SW480 (cell line): ENCODE measurements at regions not wholly inside any gene's neighbourhood (a gene's known extent, or its start where the extent isn't known, plus 50 kb on each side); places are given as distances from the start of the nearest gene placed in this dataset.
"Not testable (repeated sequence)": the region's sequence is repeated elsewhere in the genome, so short reads cannot be mapped to it uniquely, and the experiment has no call there.

Experiments used
- DNase-seq: peaks from one replicate; pipeline ENCODE4 v3.0.0-alpha.2; 2016; ENCODE audit warnings: low spot score

DNA sequence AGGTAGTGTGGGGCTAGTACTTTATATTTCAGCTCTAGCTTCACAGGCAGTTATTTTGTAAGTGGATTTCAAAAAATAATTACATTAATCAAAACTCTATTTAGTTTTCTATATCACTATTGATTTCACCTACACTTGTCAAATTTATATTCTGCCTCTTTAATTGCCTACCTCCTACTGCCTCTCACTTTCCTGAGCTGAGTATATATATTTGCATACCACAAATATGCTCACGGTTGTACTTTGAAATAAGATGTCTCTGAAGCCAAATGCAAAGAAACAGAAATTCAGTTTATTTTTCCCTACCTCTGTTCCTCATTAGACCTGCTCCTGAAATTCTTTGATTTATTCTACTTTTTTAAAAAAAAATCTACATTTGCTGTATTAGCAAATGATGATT lies 309.3 kb upstream of the TGFBR2 start:
- DNase-seq = no peak

DNA sequence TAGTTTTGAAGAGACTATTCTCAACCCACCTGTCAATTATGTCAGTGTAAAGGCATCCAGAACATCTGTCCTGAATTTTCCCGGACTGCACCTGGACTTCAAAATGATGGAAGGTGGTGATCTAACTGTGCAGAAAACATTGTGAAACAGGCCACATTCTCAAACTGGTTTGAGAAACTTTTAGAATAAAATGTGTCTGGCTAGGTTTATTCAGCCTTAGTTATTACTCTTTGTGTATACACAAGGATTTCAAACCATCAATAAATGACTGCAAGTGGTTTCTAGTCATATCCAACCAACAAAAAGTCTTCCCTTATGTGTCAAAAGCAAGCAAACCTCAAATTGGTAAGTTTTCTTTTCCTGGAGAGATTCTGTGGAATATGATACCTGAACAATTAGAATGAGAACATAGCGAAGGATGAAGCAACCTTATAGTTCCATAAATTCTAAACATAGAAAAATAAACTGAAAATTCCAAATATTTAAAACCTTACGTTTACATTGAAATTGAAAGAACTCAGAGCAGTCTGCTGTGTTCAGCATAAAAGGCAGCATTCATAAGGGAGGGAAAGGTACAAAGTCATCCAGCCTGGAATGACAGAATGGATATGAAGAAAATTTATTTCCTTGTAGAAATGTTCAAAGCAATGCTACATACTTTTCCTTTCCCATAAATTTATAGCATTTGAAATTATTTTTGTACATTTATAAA lies 306.6 kb upstream of the TGFBR2 start:
- DNase-seq = peak; percentile 32

GRCh38 chr3:30300809-30301208 lies 305.6 kb upstream of the TGFBR2 start:
- DNase-seq = no peak

DNA sequence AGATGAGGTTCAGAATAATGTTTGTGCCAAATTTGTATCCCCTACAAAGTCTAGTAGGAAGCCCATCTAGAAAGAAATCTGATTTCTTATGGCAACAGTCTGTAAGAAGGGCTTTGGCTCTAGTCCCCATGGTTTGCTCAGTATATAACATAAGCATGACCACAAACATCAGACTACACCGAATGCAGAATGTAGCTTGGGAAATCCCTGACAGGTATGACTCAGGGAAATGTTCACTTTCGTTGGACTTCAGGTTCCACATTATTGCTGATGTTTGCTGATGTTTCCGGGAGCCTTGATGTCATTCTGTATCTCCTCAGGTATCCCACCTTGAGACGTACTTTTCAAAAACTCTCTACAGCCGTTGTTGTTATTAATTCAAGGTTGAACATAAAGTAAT lies 304.4 kb upstream of the TGFBR2 start:
- DNase-seq = no peak

- no peak for DNase-seq
Observed at GRCh38 chr3:30303770-30304169, 302.6 kb upstream of the TGFBR2 start.

GRCh38 chr3:30305021-30305420 lies 301.4 kb upstream of the TGFBR2 start:
- no peak for DNase-seq

DNA sequence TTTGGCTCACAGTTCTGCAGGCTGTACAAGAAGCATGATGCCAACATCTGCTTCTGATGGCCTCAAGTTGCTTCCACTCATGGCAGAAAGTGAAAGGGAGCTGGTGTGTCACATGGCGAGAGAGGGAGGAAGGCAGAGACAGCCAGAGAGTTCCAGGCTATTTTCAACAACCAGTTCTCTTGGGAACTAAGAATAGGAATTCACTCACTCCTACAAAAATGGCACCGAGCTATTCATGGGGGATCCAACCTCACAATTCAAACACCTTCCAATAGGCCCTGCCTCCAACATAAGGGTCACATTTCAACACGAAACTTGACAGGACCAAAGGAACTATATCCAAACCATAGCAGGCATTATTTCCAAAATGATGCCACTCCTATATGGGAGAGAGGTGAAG lies 299.5 kb upstream of the TGFBR2 start:
- DNase-seq = no peak

DNA sequence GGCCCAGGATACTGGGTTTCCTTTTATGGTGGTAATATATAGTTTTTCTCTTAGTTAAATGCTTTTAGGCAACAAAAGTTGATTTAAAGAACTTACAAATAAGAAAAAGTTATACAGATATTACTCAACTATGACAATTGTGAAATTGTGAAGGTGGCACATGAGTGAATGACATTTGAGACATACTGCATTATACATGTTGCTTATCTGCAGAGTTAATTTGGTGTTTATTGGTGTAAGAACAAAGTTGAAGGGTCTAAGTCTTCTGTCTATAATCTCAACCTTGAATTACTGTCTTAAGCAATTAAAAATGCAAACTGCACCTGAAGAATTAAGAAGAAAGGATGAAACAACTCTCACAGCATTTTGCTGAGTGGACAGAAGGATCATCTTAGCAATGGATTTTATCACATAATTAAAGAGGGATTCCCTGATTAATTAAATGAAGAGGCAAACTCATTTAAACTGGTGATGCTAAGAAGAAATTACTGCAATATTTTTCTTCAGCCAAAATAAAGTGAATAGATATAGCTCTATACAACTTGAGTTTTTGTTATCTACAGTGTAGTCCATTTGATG lies 298.9 kb upstream of the TGFBR2 start:
- DNase-seq = no peak

GRCh38 chr3:30308131-30308530 lies 298.3 kb upstream of the TGFBR2 start:
- DNase-seq = no peak

GRCh38 chr3:30309961-30310954 lies 296.1 kb upstream of the TGFBR2 start:
- no peak for DNase-seq

DNA sequence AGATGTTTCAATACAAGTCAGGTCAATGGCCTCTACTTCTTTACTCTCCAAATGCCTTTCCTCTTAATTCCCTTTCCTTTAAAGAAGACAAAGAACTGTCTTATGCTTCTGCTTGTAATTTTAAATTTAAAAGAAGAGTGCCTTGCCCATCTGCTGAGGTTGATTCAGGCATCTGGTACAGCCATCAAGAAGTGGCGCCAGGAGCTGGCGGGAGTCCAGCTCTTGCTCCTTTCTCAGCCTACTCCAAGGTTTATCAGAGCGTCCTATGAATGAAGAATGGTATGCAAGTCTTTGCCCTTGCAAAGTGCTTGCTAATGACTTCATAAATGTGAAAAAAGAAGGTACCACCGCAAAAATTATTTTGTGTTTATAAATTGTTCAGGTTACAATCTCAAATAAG lies 294.6 kb upstream of the TGFBR2 start:
- no peak for DNase-seq

GRCh38 chr3:30313840-30314239 lies 292.6 kb upstream of the TGFBR2 start:
- DNase-seq = no peak

GRCh38 chr3:30314757-30315325 lies 291.6 kb upstream of the TGFBR2 start:
- no peak for DNase-seq

DNA sequence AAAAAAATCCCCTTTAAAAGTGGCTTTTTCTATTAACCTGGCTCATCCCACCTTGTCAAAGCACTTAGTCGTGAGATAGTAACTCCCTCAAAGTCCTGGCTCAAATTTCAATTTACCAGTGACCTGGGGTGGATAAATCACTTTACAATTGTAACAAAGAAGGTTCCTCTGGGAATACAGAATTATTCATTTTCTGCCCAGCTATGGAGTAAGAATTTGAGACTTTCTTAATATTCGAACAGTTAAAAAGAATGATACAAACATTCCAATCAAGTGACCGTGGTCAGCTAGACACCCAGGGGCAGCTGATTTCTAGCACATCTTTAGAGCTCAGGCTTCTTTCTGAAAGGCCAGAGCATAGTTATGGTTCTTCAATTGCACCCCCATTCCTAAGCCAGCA lies 291.0 kb upstream of the TGFBR2 start:
- no peak for DNase-seq

- DNase-seq = no peak
Observed at GRCh38 chr3:30317561-30317960, 288.8 kb upstream of the TGFBR2 start.

DNA sequence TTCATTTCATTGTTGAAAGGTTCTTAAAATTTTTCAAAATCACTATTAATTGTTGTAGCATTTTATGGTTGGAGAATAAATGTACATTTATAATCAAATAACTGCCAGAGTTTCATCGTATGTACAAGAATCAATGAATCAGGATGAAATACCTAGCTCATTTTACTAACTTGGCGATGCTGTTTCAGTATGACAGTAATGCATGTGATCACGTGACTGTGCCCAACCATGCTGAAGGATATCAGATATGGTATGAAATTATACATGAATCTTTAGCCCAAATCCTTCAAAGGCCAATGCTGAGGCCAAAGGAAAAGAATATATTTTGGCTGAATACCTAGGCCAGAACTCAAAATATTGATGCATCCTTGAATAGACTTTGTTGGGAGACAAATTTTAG lies 288.3 kb upstream of the TGFBR2 start:
- no peak for DNase-seq

- DNase-seq = peak; percentile 55
Observed at GRCh38 chr3:30319713-30320112, 286.7 kb upstream of the TGFBR2 start.

DNA sequence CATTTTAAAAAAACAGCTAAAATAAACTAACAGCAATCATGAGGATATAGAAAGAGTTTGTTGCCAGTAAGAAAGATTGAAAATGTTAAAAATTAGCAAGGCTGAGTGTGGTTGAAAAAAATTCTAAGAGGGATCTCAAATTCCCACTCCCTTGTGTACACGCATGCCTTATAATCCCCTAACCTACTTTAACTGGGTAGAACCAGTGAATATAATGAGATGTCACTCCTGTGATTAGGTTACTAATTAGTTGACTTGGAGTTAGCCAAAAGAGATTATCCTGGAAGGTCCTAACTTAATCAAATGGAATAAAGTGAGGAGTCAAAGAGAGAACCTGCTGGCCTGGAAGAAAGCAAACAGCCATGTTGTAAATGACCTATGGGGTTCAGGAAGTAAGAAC lies 286.0 kb upstream of the TGFBR2 start:
- no peak for DNase-seq

GRCh38 chr3:30321065-30321464 lies 285.3 kb upstream of the TGFBR2 start:
- no peak for DNase-seq

DNA sequence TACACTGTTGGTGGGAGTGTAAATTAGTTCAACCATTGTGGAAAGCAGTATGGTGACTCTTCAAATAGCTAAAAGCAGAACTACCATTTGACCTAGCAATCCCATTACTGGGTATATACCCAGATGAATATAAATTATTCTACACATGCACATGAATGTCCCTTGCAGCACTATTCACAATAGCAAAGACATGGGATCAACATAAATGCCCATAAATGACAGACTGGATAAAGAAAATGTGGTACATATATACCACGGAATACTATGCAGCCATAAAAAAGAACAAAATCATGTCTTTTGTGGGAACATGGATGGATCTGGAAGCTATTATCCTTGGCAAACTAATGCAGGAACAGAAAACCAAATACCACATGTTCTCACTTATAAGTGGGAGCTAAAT lies 282.8 kb upstream of the TGFBR2 start:
- not testable (repeated sequence) for DNase-seq

GRCh38 chr3:30324587-30324986 lies 281.8 kb upstream of the TGFBR2 start:
- peak; percentile 55 for DNase-seq

DNA sequence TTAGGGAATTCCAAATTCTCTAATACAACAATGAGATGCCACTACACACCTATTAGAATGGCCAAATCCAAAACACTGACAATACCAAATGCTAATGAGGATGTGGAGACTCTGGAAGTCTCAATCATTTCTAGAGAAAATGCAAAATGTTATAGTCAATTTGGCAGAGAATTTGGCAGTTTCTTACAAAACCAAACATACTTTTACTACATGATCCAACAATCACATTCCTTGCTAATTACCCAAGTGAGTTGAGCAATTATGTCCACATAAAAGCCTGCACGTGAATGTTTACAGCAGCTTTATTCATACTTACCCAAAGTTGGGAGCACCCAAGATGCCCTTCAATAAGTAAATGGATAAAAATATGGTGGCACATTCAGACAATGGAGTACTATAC lies 278.4 kb upstream of the TGFBR2 start:
- not testable (repeated sequence) for DNase-seq

GRCh38 chr3:30328935-30329334 lies 277.5 kb upstream of the TGFBR2 start:
- not testable (repeated sequence) for DNase-seq
